GM12874 (cell line): ENCODE measurements at regions not wholly inside any gene's neighbourhood (a gene's known extent, or its start where the extent isn't known, plus 50 kb on each side); places are given as distances from the start of the nearest gene placed in this dataset.

Source experiments
- CTCF ChIP-seq: IDR thresholded peaks from 2 replicates; pipeline ENCODE4 v1.5.1; 2011; ENCODE audit warnings: low read depth, mild to moderate bottlenecking, control low read depth, low read length, moderate library complexity; ENCODE audit not compliant: insufficient read depth

GRCh38 chr14:71597955-71598660 is 334.1 kb upstream of the RGS6 start:
- TF ChIP-seq CTCF = no peak

GRCh38 chr14:71600309-71600708 is 331.9 kb upstream of the RGS6 start:
- TF ChIP-seq CTCF = no peak

GRCh38 chr14:71602524-71602923 is 329.7 kb upstream of the RGS6 start:
- TF ChIP-seq CTCF = no peak

GRCh38 chr14:71604231-71604630 is 328.0 kb upstream of the RGS6 start:
- TF ChIP-seq CTCF = no peak

- TF ChIP-seq CTCF = no peak
Measured at GRCh38 chr14:71606064-71606463, 326.2 kb upstream of the RGS6 start.

- TF ChIP-seq CTCF = no peak
Measured at GRCh38 chr14:71606575-71606974, 325.7 kb upstream of the RGS6 start.

GRCh38 chr14:71607056-71607455 is 325.2 kb upstream of the RGS6 start:
- no peak for TF ChIP-seq CTCF
